K562 (cell line): ENCODE measurements at regions not wholly inside any gene's neighbourhood (a gene's known extent, or its start where the extent isn't known, plus 50 kb on each side); places are given as distances from the start of the nearest gene placed in this dataset.

Experiments
- ETS2 ChIP-seq: IDR thresholded peaks from 2 replicates; pipeline ENCODE4 v1.6.1; 2016; ENCODE audit warnings: borderline replicate concordance, missing genetic modification characterization, mild to moderate bottlenecking, moderate library complexity, missing compliant biosample characterization; ENCODE audit not compliant: poor library complexity, severe bottlenecking
- GTF2F1 ChIP-seq: IDR thresholded peaks from 2 replicates; pipeline ENCODE4 v1.6.1; 2011; ENCODE audit warnings: low read depth, low read length, improper control_type of control experiment
- HOXB6 ChIP-seq: fragments of 250-450 bp; sonication (Bioruptor Pico); IDR thresholded peaks from 2 replicates; pipeline ENCODE4 v1.5.1; 2022; ENCODE audit warnings: mild to moderate bottlenecking, borderline replicate concordance
- TF ChIP-seq, protein P1 (sequence below): fragments of 200-600 bp; sonication (generic); IDR thresholded peaks from one replicate; pipeline ENCODE4 v1.6.1; 2012; ENCODE audit warnings: mild to moderate bottlenecking, low read depth, low read length, inconsistent platforms

DNA sequence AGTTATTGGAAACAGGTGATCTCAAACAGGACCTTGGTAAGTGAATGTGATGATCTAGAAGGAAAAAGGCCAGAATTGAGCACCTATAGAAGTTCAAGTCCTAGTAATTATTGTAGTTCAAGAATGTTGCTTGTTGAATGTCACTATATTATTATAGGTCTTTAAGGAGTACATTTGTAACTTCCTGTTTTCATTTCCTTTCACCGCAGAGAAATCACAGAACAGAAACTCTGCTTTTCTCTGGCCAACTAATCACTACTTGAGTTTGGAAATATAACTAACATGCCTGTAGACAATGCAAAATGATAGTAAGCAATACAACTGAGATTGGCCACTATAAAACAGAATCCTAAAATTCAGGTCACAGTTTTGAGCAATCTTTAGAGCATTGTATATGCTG is 61.8 kb upstream of the EFEMP1 start (continued):
- TF ChIP-seq, protein P1, sequence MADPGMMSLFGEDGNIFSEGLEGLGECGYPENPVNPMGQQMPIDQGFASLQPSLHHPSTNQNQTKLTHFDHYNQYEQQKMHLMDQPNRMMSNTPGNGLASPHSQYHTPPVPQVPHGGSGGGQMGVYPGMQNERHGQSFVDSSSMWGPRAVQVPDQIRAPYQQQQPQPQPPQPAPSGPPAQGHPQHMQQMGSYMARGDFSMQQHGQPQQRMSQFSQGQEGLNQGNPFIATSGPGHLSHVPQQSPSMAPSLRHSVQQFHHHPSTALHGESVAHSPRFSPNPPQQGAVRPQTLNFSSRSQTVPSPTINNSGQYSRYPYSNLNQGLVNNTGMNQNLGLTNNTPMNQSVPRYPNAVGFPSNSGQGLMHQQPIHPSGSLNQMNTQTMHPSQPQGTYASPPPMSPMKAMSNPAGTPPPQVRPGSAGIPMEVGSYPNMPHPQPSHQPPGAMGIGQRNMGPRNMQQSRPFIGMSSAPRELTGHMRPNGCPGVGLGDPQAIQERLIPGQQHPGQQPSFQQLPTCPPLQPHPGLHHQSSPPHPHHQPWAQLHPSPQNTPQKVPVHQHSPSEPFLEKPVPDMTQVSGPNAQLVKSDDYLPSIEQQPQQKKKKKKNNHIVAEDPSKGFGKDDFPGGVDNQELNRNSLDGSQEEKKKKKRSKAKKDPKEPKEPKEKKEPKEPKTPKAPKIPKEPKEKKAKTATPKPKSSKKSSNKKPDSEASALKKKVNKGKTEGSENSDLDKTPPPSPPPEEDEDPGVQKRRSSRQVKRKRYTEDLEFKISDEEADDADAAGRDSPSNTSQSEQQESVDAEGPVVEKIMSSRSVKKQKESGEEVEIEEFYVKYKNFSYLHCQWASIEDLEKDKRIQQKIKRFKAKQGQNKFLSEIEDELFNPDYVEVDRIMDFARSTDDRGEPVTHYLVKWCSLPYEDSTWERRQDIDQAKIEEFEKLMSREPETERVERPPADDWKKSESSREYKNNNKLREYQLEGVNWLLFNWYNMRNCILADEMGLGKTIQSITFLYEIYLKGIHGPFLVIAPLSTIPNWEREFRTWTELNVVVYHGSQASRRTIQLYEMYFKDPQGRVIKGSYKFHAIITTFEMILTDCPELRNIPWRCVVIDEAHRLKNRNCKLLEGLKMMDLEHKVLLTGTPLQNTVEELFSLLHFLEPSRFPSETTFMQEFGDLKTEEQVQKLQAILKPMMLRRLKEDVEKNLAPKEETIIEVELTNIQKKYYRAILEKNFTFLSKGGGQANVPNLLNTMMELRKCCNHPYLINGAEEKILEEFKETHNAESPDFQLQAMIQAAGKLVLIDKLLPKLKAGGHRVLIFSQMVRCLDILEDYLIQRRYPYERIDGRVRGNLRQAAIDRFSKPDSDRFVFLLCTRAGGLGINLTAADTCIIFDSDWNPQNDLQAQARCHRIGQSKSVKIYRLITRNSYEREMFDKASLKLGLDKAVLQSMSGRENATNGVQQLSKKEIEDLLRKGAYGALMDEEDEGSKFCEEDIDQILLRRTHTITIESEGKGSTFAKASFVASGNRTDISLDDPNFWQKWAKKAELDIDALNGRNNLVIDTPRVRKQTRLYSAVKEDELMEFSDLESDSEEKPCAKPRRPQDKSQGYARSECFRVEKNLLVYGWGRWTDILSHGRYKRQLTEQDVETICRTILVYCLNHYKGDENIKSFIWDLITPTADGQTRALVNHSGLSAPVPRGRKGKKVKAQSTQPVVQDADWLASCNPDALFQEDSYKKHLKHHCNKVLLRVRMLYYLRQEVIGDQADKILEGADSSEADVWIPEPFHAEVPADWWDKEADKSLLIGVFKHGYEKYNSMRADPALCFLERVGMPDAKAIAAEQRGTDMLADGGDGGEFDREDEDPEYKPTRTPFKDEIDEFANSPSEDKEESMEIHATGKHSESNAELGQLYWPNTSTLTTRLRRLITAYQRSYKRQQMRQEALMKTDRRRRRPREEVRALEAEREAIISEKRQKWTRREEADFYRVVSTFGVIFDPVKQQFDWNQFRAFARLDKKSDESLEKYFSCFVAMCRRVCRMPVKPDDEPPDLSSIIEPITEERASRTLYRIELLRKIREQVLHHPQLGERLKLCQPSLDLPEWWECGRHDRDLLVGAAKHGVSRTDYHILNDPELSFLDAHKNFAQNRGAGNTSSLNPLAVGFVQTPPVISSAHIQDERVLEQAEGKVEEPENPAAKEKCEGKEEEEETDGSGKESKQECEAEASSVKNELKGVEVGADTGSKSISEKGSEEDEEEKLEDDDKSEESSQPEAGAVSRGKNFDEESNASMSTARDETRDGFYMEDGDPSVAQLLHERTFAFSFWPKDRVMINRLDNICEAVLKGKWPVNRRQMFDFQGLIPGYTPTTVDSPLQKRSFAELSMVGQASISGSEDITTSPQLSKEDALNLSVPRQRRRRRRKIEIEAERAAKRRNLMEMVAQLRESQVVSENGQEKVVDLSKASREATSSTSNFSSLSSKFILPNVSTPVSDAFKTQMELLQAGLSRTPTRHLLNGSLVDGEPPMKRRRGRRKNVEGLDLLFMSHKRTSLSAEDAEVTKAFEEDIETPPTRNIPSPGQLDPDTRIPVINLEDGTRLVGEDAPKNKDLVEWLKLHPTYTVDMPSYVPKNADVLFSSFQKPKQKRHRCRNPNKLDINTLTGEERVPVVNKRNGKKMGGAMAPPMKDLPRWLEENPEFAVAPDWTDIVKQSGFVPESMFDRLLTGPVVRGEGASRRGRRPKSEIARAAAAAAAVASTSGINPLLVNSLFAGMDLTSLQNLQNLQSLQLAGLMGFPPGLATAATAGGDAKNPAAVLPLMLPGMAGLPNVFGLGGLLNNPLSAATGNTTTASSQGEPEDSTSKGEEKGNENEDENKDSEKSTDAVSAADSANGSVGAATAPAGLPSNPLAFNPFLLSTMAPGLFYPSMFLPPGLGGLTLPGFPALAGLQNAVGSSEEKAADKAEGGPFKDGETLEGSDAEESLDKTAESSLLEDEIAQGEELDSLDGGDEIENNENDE = no peak
- TF ChIP-seq ETS2 (no peak), GTF2F1 (no peak), HOXB6 (CRISPR knock-in tag) (no peak)
